Fibroblast of lung (primary cell): ENCODE measurements at regions not wholly inside any gene's neighbourhood (a gene's known extent, or its start where the extent isn't known, plus 50 kb on each side); places are given as distances from the start of the nearest gene placed in this dataset.
"Not testable (repeated sequence)": the region's sequence is repeated elsewhere in the genome, so short reads cannot be mapped to it uniquely, and the experiment has no call there.

Source experiments
- DNase-seq, 2 donors: peaks; one replicate each; pipeline versions ENCODE4 v3.0.0 to v3.0.0-alpha.2; 2010; ENCODE audit warnings: low read depth in 2 of 2
- H2AFZ ChIP-seq: 2 replicates; pipeline ENCODE4 v1.5.1; 2012; ENCODE audit warnings: low read length, control low read depth, inconsistent platforms
- H3K27ac ChIP-seq: 2 replicates; pipeline ENCODE4 v1.5.1; 2011; ENCODE audit warnings: low read length, control low read depth; ENCODE audit not compliant: insufficient read depth
- H3K27me3 ChIP-seq: 2 replicates; pipeline ENCODE4 v1.5.1; 2011; ENCODE audit warnings: mild to moderate bottlenecking, low read length; ENCODE audit not compliant: control insufficient read depth, insufficient read depth
- H3K36me3 ChIP-seq: 2 replicates; pipeline ENCODE4 v1.5.1; 2011; ENCODE audit warnings: low read length; ENCODE audit not compliant: control insufficient read depth, insufficient read depth
- H3K4me1 ChIP-seq: 2 replicates; pipeline ENCODE4 v1.5.1; 2011; ENCODE audit warnings: low read length; ENCODE audit not compliant: control insufficient read depth, insufficient read depth; ENCODE audit errors: extremely low read depth
- H3K4me2 ChIP-seq: 2 replicates; pipeline ENCODE4 v1.5.1; 2011; ENCODE audit warnings: low read length, control low read depth; ENCODE audit not compliant: insufficient read depth; ENCODE audit errors: extremely low read depth
- H3K4me3 ChIP-seq, 4 experiments: fragments of 200-600 bp in 1 of 4; sonication (generic) in 1 of 4; replicated peaks in 1 of 4; 2 replicates each; pipeline ENCODE4 v1.5.1; 2011 to 2016; ENCODE audit warnings: low read length in 4 of 4, low read depth in 3 of 4, mild to moderate bottlenecking in 3 of 4, control low read depth in 2 of 4, inconsistent platforms in 1 of 4, mixed read lengths in 1 of 4; ENCODE audit not compliant: insufficient read depth in 1 of 4; ENCODE audit errors: control extremely low read depth in 1 of 4
- H3K79me2 ChIP-seq: 2 replicates; pipeline ENCODE4 v1.5.1; 2012; ENCODE audit warnings: mild to moderate bottlenecking, low read length, inconsistent platforms; ENCODE audit not compliant: control insufficient read depth, insufficient read depth
- H3K9ac ChIP-seq: 2 replicates; pipeline ENCODE4 v1.5.1; 2011; ENCODE audit warnings: mild to moderate bottlenecking, low read length, control low read depth; ENCODE audit not compliant: insufficient read depth
- H3K9me3 ChIP-seq: 2 replicates; pipeline ENCODE4 v1.5.1; 2012; ENCODE audit warnings: low read depth, low read length; ENCODE audit not compliant: control insufficient read depth, insufficient read depth
- H4K20me1 ChIP-seq: 2 replicates; pipeline ENCODE4 v1.5.1; 2011; ENCODE audit warnings: low read length; ENCODE audit not compliant: control insufficient read depth, insufficient read depth; ENCODE audit errors: extremely low read depth
- EZH2 ChIP-seq: IDR thresholded peaks from 2 replicates; pipeline ENCODE4 v1.5.1; 2012; ENCODE audit warnings: low read length, control low read depth, mild to moderate bottlenecking; ENCODE audit errors: missing control alignments
- TF ChIP-seq, protein P1 (sequence below), 2 donors: IDR thresholded peaks in 1 of 2; conservative IDR thresholded peaks in 1 of 2; 1 replicate in 1 of 2; 2 replicates in 1 of 2; pipeline ENCODE4 v1.5.1; 2011 to 2012; ENCODE audit warnings: low read length in 2 of 2, control low read depth in 1 of 2, inconsistent platforms in 1 of 2, low read depth in 1 of 2, mild to moderate bottlenecking in 1 of 2

DNA sequence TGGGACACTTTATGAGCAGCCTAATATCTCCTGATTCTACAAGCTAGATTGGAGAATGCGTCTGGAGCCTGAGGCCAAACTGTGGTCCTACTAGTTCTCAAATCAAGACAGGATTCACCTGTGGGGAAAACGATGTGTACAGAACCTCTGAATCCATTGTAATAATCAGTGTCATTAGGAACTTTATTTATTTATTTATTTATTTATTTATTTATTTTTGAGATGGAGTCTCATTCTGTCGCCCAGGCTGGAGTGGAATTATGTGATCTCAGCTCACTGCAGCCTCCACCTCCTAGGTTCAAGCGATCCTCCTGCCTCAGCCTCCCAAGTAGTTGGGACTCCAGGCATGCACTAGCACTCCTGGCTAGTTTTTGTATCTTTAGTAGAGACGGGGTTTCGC lies 52.6 kb upstream of the KIF26B start:
- H3K4me1 ChIP-seq = not testable (repeated sequence)

DNA sequence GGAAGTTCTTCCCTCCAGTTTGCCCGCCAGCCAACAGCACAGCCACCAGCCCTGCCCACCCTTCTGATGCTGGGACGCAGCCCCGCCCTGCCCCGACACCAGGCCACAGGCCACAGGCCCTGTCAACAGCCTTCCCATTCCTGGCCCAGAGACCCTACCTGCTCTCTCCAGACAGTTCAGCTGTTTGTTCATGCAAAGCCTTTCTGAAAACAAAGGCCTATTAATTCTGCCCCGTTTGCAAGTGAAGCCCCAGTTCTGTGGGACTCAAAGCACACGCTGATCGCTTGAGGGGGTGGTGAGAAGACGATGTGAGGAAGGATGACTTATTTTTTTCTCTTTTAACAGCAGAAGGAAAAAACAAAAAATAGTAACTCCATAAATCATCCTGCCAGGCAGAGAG lies 55.4 kb upstream of the KIF26B start:
- H3K79me2 ChIP-seq = no peaks in the 10 kb centered on the region
- no peaks in the 10 kb centered on the region for H3K9me3 ChIP-seq
- no peaks in the 10 kb centered on the region for H3K36me3 ChIP-seq
- no peaks in the 10 kb centered on the region for H3K27me3 ChIP-seq
- H3K4me2 ChIP-seq = no peak overlapping the region
- H2AFZ ChIP-seq = no peak overlapping the region
- no peak overlapping the region for H3K9ac ChIP-seq
- H3K4me3 ChIP-seq = no peak overlapping the region
- no peaks in the 10 kb centered on the region for H4K20me1 ChIP-seq
- no peaks in the 10 kb centered on the region for H3K4me1 ChIP-seq
- TF ChIP-seq, protein P1, sequence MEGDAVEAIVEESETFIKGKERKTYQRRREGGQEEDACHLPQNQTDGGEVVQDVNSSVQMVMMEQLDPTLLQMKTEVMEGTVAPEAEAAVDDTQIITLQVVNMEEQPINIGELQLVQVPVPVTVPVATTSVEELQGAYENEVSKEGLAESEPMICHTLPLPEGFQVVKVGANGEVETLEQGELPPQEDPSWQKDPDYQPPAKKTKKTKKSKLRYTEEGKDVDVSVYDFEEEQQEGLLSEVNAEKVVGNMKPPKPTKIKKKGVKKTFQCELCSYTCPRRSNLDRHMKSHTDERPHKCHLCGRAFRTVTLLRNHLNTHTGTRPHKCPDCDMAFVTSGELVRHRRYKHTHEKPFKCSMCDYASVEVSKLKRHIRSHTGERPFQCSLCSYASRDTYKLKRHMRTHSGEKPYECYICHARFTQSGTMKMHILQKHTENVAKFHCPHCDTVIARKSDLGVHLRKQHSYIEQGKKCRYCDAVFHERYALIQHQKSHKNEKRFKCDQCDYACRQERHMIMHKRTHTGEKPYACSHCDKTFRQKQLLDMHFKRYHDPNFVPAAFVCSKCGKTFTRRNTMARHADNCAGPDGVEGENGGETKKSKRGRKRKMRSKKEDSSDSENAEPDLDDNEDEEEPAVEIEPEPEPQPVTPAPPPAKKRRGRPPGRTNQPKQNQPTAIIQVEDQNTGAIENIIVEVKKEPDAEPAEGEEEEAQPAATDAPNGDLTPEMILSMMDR (conservative IDR thresholded peaks at IDR 0.05 in 1 of 2, IDR thresholded peaks at IDR 0.05 in 1 of 2; ENCODE audit: low read depth in 1 of 2, low read length in 2 of 2) = no peak
- TF ChIP-seq EZH2 = no peak
- no peak overlapping the region for H3K27ac ChIP-seq
- no peak for DNase-seq

More for the DNA sequence above, 52.6 kb upstream of the KIF26B start:
- not testable (repeated sequence) for H3K4me2 ChIP-seq, H3K4me3 ChIP-seq, H3K36me3 ChIP-seq, H3K9ac ChIP-seq, H2AFZ ChIP-seq, DNase-seq, H3K79me2 ChIP-seq, H3K27ac ChIP-seq, H4K20me1 ChIP-seq, H3K27me3 ChIP-seq, H3K9me3 ChIP-seq

GRCh38 chr1:245098924-245099323 lies 55.9 kb upstream of the KIF26B start:
- TF ChIP-seq EZH2 = no peak
- TF ChIP-seq, protein P1 (conservative IDR thresholded peaks at IDR 0.05 in 1 of 2, IDR thresholded peaks at IDR 0.05 in 1 of 2; ENCODE audit: low read depth in 1 of 2, low read length in 2 of 2) = no peak
- no peak for DNase-seq
- Histone ChIP-seq H3K4me3 (no peak overlapping the region), H3K9ac (no peak overlapping the region), H3K27me3 (no peaks in the 10 kb centered on the region), H3K4me1 (no peaks in the 10 kb centered on the region), H3K79me2 (no peaks in the 10 kb centered on the region), H3K9me3 (no peaks in the 10 kb centered on the region), H3K27ac (no peak overlapping the region), H3K4me2 (no peak overlapping the region), H3K36me3 (no peaks in the 10 kb centered on the region), H4K20me1 (no peaks in the 10 kb centered on the region), H2AFZ (no peak overlapping the region)
